ENCODE measurements at regions not wholly inside any gene's neighbourhood (a gene's known extent, or its start where the extent isn't known, plus 50 kb on each side); places are given as distances from the start of the nearest gene placed in this dataset.
"Not testable (repeated sequence)": the region's sequence is repeated elsewhere in the genome, so short reads cannot be mapped to it uniquely, and the experiment has no call there.

DNA sequence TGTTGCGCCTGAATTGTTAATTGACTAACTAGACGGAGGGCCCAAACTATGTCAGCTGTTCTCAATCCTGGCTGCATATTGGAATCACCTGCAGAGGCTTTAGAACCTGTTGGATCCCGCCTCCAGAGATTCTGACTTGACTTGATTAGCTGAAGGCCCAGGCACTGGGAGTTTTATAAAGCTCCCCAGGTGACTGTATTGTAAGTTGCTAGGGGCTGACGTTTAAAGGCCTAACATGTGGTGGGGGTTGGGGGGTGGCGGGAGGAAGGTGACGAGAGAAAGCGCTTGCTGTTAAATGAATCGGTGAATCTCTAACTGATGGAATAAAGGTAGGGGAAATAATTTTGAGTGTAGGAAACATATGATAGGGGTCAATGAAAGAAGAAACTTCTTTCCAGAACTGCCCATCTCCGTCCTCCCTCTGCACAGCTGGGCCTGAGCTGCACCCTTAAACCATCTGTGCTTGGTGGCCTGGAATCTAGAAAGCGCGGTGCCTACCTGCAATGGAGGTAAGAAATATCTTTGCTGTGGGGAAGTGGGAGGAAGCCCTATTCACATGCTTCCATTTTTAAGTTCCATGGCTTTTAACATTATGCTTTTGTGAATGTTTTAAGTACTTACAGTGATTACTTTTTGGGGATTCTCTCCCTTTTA, 225.0 kb upstream of the FAM3C start:
- no peak for DNase-seq (ENCODE audit: low read depth in 2 of 2, low spot score in 1 of 2)

DNA sequence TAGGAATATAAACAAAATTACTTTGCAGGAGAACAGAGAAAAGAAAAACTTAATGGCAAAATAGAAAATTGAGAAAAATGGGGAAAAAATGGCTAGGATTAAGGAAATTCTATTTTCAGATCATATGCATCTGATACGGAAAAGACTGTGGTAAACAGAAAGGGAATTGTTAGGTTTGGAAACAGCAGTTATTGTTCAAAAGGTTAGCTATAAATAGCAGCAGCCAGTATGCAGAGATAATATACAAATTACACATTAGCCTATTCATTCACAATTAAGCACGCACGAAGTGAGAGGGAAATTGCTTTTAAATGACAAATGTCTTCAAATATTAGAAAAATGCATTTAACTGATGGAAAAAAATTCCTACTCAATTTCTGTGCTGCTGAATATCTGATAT, 224.1 kb upstream of the FAM3C start:
- no peak for DNase-seq (ENCODE audit: low read depth in 2 of 2, low spot score in 1 of 2)

DNA sequence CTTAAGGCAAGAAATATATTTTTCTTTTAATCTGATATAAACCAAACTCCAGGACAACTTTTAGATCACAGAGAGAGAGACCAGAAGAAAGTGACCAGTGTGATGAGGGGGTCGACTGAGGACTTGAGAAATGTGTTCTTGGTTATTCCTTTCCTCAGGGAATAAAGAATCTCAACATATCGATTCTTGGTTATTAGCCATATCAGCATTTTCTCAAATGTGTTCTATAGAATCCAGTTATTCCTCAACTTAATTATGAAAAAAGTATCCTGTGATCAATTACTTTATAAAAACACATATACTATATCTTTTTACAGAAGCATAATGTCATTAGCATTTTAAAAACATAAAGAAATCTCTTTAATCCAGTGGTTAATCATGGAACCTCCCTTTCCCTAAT, 222.1 kb upstream of the FAM3C start:
- no peak for DNase-seq (ENCODE audit: low read depth in 2 of 2, low spot score in 1 of 2)

DNA sequence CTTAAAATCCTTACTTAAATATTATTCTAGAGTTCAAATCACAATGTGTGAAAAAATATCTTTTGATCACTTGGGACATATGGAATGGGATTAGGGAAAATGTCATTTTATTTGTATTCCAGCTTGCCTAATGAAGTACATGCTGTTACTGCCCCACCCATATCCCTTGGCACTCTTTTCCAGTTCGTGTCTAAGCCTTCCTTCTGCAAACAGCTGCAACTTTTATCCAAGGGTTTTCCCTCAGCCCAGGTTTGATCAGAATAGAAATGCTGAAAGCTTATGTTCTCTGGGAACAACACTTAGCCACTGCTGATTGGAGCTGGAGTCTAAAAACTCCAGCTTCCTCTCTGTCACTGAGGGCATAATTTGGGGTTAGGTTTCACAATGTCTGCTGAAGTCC, 214.1 kb upstream of the FAM3C start:
- DNase-seq (ENCODE audit: low read depth in 2 of 2, low spot score in 1 of 2) = no peak

DNA sequence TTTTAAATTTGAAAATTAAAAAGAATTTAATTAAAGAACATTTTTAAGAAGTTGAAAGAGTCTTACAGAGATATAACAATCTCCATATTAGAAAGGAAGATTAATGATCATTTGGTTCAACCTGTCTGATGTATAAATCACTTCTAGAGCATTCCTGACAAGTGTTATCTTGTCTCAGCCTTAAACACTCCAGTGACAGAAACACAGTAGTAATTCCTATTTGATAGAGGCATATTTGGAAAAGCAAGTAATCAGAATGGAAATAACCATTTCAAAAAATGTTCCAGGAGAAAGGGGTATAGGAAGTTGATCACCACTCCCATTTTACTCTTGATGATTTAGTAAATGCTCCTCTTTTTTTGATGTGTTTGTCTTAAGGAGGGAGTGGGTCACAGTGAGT, 213.1 kb upstream of the FAM3C start:
- no peak for DNase-seq (ENCODE audit: low read depth in 2 of 2, low spot score in 1 of 2)

DNA sequence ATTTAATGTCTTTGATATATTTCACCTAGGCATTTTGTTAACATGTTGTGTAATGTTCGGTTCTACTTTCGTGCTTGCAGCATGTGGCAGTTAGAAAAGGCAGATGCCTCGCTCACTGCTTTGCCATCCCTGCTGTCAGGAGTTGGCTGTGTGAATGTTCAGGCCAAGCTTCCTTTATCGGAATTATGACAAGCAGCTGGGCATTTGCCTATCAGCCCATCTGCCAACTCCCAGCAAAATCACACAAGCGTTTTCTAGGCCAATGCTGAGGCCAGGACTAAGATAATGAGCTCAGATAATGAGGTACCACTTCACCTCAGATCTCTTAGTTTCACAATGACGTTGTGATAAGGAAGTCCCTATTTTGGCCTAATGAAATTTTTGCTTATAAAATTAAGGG, 212.7 kb upstream of the FAM3C start:
- no peak for DNase-seq (ENCODE audit: low read depth in 2 of 2, low spot score in 1 of 2)

DNA sequence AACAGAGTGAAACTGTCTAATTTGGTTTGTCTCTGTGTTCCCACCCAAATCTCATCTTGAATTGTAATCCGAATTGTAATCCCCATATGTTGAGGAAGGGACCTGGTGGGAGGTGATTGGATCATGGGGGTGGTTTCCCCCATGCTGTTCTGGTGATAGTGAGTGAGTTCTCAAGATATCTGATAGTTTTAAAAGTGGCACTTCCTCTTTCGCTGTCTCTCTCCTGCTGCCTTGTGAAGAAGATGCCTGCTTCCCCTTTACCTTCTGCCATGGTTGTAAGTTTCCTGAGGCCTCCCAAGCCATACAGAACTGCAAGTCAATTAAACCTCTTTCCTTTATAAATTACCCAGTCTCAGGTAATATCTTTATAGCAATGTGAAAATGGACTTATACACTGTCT, 212.1 kb upstream of the FAM3C start:
- not testable (repeated sequence) for DNase-seq (ENCODE audit: low read depth in 2 of 2, low spot score in 1 of 2)

DNA sequence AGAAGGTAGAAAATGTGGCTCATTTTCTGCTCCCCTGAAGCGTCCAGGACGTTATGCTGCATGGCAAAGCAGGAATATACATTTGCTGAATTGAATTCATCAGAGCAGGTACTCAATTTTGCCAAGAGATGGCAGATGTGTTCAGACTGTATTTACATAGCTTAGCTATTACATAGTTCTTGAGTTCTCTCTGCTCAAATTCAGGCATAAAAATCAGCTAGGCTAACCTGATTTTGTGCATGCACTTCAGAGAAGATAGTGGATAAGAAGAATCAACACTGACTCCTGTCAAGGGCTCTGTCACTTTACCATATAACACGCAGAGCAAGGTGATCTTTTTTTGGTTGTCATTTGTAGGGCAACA, 209.2 kb upstream of the FAM3C start:
- no peak for DNase-seq (ENCODE audit: low read depth in 2 of 2, low spot score in 1 of 2)

DNA sequence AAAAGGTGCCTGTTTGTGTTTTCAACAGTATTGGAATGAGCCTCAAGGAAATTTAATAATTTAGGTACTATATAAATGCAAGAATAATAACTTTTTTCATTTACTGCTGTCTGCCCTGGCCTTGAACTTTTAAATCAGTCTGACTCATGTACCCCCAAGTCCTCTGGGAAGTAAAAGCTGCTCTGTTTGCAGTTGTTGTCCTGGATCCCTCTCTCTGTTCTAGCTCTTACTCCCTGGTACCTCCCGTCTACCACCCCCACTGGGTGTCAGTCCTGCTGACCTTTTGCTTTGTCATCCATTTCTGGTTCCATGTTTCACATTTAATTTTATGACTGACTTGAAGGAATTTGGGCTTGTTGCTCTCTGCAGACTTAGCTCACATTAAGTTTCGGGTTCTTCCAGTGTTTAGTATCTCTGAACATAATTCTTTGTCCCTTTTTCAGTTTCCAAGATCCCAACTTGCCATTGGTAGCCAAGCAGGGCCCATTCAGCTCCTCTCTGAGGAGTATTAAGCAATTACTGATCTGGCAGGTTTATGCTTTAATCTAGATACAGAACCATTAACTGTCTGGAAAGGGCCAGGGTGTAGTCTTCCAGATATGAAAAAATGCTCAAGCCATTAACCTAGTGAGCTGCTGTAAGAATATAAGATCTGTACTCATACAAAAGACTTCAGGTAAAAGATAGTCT, 208.7 kb upstream of the FAM3C start:
- DNase-seq (ENCODE audit: low read depth in 2 of 2, low spot score in 1 of 2) = no peak

DNA sequence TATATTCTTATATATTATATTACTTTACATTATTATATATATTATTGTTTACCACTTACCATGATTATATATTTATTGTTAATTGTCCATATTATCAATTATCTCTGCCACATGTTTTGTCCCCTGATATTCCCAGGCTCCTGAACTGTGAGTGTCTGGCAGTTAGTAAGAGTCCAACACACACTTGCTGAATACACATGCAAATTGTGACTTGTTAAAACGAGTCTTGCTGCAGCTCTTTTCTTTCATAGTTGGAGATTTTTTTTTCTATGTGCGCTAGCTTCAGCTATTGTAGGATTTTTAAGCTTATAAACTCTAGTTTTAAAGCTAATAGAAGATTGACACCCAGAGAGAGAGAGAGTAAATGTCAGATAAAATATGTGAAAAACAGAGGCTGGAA, 207.8 kb upstream of the FAM3C start:
- no peak for DNase-seq (ENCODE audit: low read depth in 2 of 2, low spot score in 1 of 2)

DNA sequence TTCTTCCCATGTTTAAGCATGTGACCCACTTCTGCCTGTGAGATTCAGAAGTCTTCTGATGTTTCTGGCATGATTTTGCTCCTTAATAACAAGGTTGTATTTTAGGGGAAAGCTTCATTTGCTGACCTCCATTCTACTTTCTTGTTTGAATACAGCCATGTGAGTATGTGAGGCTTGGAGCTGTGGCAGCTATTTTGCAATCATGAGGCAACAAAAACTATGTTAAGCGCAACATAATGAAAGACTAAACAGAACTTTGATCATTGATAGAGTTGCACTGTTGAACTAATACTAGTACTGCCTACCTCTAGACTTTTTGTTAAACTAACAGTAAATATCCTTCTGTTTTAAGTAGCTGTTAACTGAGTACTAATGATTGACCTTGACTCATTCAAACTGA, 203.8 kb upstream of the FAM3C start:
- DNase-seq (ENCODE audit: low read depth in 2 of 2, low spot score in 1 of 2) = no peak

DNA sequence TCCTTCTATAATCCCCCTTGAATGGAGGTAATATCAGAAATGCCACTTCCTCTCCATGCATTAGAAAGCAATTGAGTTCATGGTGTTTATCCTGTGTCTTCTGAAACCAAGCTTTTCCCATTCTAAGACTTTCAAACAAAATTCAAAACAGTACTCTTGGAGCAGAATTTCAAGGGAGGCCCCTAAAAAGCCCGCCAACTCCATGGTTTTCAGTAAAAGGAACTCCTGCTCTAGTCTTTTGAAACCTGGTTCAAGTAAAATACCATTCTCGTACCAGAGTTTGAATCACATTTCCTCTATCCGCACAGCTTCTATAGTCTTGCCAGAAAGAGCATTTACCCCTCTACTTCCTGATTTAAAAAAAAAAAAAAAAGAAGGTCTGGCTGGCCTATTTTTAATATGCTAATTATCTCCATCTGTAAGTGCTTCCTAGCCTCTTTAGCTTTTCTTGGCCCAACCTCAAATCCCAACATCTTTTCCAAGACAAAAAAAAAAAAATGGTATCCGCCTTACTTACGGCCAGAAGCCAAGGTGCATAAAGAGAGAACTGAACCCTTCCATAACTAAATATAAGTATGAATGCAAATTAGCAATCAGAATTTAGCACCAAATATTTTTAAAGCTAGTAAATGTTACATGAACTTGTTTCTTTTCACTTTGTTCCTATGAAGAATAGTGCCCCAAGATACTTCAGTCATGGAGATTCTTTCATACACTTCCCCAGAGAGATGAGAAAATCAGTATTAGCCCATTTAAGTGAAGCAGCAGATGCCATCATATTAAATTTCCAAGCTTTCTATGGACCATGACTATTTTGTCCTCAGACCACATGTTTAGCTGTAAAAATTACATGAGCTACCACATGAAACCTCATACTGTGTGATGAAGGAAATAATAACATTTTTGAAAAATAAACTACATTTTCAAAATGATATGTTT, 199.9 kb upstream of the FAM3C start:
- DNase-seq (ENCODE audit: low read depth in 2 of 2, low spot score in 1 of 2) = no peak

DNA sequence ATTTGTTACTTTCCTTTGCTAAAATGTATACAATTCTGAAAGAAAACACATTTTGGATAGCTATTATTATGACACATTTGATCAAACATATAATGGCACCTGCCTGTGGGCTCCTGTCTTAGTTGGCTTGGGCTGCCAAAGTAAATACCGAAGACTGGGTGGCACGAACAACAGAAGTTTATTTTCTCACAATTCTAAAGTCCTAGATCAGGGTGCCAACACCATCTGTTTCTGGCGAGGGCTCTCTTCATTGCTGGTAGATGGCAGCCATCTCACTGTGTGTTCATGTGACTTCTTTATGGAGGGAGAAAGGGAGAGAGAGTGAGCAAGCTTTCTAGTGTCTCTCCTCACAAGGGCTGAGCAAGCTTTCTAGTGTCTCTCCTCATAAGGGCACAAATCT, 195.8 kb upstream of the FAM3C start:
- no peak for DNase-seq (ENCODE audit: low read depth in 2 of 2, low spot score in 1 of 2)

DNA sequence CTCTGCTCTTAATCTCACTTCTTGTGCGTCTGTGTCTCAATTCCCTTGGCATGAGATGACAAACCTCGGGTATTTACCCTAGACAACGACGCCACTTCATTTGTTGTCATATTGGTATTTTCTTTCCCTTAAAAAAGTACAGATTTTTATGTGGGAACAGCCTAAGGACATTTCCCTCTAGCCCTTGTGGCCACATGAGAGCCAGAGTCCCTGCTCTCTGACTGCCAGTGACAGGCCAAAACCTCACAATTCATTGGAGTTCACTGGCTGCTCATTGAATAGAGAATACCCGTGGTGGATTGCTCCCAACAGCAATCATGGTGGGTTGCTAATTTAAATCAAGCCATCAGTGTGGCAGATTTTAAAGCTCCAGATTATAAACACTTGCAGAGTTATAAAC, 191.3 kb upstream of the FAM3C start:
- no peak for DNase-seq (ENCODE audit: low read depth in 2 of 2, low spot score in 1 of 2)

DNA sequence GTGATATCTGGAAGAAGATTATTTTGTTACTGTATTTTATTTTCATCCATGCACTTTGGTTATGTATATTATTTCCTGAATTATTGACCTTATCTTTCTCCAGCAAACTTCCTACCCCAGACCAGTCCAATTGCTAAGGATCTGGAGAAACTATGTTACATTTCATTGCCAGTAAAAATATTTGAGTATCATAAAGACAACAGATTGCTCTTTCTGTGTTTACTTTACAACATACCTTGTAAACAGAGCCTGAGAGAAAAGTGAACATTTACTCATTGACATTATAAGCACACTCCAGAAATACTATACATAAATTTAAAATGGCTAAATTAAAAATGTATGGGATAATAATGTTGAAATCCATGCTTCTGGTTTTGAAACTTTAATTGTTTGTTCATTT, 186.2 kb upstream of the FAM3C start:
- no peak for DNase-seq (ENCODE audit: low read depth in 2 of 2, low spot score in 1 of 2)

DNA sequence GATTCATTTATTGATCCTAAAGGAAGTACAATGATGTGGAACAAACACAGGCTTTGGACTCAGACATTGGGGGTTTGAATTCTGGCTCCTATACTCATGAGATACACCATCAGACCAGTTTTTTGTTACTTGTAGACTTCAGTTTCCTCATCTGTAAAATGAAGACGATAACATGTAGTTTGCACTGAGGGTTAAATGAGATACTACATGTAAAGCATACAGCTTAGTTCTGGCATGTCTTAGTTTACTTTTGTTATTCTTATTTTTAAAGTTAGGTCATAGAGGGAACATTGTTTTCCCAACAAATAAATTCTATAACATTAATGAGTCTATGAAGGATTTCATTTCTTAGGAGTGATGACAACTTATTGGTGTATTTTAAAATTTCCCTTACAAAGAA, 183.5 kb upstream of the FAM3C start:
- DNase-seq (ENCODE audit: low read depth in 2 of 2, low spot score in 1 of 2) = no peak

DNA sequence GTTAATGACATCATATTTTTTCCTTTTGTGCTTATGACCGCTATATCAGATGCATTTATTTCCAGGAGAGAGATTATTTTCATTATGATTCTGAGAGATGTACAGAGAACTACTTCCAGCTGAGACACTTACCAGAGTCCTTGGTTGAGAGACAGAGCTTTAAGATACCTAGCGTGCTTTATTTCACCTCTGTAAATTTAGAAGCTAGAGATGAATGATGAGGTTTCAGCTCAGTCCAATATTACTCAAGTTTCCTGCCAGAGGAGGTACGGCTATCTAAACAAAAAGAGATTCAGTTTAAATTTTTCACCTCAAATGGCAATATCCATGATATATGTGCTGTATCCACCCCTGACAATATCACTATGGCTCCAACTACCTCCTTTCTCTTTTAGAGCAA, 182.6 kb upstream of the FAM3C start:
- DNase-seq (ENCODE audit: low read depth in 2 of 2, low spot score in 1 of 2) = no peak

DNA sequence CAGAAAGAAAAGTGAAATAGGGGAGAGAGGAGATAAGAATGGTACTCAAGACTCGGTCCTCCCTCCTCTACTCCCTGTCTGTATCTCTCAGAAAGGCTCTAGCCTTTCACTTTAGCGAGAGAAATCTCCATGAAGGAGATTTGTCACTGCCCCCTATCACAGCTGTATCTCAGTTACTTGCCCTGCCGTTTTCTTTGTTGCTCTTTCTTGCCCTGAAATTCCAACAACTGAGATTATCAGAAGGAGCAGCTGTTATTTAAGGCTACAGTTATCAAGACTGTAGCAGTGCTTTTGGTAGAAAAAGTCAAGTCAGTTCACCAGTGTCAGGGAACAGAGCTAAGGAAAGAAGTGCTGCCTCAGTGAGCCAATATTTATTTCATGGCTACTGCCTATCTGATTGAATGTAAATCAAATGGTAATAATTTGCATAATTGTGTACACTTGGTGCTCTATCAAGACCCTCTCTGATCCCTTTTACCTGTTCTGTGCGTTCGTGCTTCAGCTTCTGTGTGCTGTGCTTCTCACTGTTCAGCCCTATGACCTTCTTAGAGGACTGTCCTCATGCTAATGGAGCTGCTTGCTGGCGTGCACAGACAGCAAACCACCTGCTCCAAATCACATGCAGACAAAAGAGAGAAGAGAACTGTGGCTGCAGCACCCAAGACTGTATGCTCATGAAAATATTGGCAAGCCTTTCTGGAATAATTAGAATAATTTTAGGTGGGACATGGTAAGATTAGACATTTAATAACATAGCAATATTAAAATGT, 180.2 kb upstream of the FAM3C start:
- DNase-seq (ENCODE audit: low read depth in 2 of 2, low spot score in 1 of 2) = no peak

DNA sequence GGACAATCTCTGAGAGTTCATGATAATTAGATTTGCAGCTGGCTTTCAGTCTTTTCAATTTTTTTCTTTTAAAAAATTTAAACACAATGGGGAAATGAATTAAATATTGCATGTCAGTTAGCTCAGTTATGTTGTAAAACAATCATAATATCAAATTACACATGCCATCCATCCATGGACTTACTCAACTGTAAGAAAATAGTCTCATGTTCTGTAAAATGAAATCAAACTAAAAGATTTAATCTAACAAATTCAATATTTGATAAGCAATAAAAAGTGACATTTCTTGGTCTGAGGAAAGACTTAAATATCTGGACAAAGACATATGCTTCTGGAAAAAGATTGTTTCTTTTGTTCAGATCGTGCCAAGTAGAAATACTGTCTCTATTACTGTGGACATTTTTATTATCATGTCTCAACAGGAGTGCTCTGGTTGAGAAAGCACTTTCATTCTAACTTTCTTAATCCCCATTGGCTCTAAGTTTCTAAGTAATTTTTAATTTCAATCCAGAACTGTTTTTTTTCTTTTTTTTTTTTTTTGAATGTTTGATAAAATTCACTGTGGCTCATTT, 179.2 kb upstream of the FAM3C start:
- no peak for DNase-seq (ENCODE audit: low read depth in 2 of 2, low spot score in 1 of 2)

DNA sequence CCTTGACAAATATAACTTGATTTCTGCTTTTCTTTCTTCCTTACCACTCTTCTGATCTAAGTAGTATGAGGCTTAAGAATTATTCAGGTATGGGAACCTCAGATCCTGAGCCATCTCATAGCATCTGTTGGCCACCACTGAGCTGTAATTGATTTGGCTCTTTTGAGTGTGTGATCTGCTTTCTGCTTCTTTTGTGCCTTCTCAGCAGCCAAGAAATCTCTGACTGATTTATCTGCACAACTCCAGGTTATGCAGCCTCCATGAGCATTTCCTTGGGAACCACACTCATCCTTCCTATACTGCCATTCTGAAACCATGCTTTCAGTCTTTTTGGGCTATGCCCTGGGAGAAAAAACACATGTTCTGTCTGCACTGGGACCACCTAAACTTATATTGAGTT, 178.0 kb upstream of the FAM3C start:
- no peak for DNase-seq (ENCODE audit: low read depth in 2 of 2, low spot score in 1 of 2)

DNA sequence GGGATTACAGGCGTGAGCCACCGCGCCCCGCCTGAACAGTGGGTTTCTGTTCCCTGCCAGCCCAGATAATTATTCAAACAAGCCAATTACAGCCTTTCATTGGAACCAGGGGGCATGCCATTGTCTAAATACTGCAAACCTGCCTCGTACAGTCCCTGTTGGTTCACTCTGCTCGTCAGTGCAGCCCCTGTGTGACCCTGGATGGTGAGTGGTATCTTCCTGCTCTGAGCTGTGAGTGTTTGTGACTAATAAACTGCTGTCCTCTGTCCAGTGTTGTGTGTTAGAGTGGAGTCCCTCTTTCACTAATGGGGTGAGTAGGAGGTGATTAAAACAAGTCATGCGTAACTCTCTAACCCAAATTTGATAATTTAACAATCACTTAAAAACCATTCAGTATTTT, 176.5 kb upstream of the FAM3C start:
- DNase-seq (ENCODE audit: low read depth in 2 of 2, low spot score in 1 of 2) = no peak

Measured in stimulated activated CD8-positive, alpha-beta memory T cell treated with anti-CD3 and anti-CD28 coated beads, Interleukin-4, amount 100 ng/mL, for 4 hours (primary cell).